GM18868 (cell line): ENCODE measurements at regions not wholly inside any gene's neighbourhood (a gene's known extent, or its start where the extent isn't known, plus 50 kb on each side); places are given as distances from the start of the nearest gene placed in this dataset.
"Not testable (repeated sequence)": the region's sequence is repeated elsewhere in the genome, so short reads cannot be mapped to it uniquely, and the experiment has no call there.

Experiments used
- ATAC-seq: cut with Tn5 transposase; IDR thresholded peaks from one replicate; pipeline ENCODE4 v1.9.1; 2021; ENCODE audit warnings: mild to moderate bottlenecking, moderate library complexity; ENCODE audit not compliant: unreplicated experiment

DNA sequence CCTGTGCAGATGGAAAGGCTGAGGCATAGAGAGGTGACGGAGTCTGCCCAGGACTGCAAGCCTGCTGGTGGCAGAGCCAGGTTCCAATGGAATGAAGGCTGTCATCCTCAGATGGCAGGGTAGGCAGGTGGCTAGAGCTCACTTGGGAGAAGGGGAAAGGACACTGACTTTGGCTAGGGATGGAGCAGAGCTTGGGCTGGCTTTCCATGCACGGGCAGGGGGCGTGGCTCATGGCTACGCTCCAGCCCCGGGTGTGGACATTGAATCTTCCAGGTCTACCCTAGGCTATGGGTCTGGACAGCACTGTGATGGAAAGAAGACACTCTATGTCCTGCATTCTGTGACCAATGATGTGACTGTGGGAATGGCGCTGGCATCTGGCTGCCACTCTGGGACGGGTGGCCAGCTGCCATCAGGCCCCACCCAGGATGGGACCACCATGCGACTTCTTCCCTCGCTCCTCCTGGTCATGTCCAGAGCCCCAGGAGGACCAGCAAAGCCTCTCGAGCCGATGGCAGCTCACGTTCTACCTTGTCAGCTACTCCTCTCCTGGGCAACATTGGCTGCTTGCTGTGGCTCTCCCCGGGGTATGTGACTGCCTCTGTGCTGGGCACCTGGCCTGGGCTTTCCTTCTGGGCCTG lies 398.7 kb downstream of the TMEM121 start:
- no peak for ATAC-seq

DNA sequence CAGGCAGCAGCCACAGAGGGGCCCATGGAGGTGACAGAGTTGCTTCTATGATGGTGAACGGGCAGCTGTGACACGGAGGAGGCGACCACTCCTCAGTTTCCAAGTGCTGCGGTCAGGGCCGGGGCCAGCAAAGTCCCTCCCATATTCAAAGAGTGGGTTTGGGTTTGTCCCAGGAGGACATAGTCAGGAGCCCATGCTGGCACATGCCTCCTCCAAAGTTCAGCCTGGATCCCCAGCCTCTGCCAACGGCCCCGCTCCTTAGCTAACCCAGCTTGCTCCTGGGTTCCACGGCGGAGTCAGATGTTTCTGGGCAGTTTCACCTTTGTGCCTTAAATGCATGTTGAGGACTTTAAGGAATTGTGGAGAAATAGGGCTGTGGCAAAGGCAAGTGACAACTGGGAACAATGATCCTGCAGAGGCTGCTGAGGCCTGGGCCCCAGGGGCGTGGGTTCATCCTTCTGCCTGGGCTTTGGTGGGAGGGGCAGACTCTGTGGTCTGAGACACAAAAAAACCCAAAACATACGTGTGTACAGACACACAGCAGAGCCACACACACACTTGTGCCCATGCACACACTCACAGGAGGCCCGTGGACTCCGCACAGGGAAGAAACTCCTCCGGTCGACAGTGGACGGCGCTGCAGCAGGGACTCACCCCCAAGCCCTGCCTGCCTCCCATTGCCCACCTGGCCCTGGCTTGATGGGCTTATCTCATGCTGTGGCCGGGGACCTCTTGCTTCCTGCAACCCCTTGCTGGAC lies 399.4 kb downstream of the TMEM121 start:
- no peak for ATAC-seq

GRCh38 chr14:105926373-105927095 lies 400.2 kb downstream of the TMEM121 start:
- ATAC-seq: no peak

- no peak for ATAC-seq
Observed at GRCh38 chr14:105927096-105928060, 401.0 kb downstream of the TMEM121 start.

DNA sequence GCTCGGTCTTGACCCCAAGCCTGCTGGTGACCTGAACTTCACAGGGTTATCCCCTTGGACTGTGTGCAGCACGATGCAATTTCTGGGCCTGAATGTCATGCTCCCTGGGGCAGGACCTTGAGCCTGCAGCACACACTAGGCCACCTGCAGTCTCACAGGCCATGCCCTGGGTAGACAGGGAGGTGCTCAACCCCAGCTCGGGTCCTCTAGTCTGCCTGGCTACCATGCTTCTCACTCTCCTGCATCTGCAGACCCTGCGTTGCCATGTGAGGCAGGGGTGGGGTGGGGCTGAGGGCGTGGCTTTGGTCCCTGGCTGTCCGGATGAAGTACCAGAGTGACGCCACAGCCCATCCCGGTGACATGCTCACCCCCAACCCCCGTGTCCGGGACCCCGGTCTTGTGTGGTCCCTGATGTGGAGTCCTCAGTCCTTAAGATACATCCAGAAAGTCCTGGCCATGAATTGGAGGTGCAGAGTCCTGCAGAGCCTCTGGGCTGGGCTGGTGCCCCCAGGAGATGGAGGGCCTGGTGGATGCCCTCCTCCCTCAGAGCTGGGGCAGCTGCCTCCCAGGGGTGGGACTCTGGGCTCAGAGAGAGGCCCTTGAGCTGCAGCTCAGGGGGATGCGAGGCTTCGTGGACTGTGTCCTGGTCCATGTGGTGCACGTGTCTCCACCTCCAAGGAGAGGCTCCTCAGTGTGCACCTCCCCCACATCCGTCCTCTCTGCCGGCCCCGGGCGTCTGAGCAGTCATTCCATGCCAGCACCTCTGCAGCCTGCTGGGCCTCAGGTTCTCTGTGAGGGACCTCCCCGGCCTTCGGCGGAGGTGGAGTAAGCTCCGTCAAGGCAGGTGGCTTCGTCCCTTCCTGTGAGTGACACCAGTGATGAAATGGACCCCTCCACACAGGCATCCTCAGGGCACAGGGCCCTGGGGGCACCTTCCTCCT lies 402.1 kb downstream of the TMEM121 start:
- not testable (repeated sequence) for ATAC-seq

DNA sequence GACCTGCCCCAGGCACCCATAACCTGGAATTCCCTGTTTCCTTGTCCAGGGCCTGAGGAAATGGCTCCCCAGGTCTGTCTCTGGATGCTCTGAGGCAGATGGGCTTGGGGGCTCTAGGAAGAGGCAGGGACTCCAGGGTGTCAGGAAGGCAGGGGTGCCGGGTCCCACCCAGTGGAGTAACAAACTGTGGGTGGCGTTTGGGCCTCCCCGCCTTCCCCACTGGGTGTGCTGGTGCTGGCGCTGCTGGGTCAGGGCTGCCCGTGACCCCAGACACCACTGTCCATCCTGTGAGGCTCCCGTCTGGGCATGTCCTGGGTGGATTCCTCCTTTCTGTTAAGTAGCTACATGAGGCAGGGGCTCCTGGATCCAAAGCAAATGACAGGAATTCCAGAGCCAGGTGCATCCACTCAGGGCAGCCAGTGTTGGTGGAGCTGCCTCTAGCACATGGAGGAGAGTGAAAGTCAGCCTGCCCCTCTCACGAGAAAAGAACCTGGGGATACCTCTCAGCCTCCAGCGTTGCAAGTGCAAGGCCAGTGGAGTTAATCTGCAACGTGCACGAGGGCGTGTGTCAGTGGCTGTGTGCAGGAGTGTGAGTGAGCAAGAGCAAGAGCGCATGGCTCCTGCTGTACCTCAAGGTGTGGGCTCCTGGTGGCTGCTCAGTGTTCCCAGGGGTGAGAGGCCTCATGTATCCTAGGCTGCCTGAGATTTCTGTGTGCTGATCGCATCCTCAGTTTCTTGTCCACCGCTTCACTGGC lies 403.1 kb downstream of the TMEM121 start:
- no peak for ATAC-seq

- no peak for ATAC-seq
Observed at GRCh38 chr14:105930572-105930971, 404.2 kb downstream of the TMEM121 start.

DNA sequence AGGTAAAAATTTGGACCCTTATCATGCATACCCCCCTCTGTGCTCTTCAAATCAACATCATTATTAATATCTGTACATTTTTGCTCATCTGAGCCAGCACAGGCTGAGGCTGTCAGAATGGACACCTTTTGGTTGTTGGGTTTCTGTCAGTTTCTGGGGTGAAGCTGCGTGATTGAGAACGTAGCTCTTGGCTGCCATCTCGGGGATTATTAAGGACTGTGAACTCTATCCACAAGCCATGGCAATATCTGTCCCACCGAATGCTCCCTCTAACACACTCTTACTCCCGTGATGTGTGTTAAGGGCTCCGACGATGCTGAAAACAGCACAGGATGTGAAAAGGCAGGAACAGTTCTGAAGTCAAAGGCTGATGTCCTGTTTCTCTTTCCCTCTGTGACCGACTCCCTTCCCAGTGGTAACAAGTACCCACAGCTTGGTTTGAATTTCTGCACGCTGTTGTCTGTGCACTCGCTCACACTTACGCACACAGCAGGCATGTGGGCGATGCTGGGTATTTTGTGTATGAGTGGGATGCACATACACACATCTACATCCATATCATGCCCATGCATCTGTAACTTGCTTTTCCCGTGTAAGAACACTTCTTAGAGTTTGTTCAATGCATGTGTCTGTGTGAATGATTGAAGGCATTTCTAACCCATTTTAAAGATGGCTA lies 405.6 kb downstream of the TMEM121 start:
- ATAC-seq: no peak

- no peak for ATAC-seq
Observed at GRCh38 chr14:105933238-105933637, 406.9 kb downstream of the TMEM121 start.

DNA sequence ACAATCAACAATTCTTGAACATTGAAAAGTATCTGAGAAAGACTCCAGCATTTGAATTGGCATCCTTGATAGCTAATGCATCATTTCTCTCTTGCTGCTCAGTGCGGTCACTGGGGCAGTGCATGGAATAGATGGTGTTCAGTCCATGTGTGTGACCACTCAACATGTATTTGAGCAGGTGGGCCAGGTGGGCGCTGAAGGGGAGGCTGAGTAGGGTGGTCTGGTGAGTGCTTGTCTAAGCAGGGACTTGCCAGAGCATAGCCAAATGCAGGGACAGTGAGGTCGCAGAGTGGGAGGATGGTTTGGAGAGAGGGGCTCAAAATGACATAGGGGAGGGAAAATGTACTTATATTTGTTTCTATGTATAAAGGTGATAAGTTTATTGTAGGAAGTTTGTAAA lies 409.0 kb downstream of the TMEM121 start:
- ATAC-seq: no peak

GRCh38 chr14:105937253-105938054 lies 411.1 kb downstream of the TMEM121 start:
- no peak for ATAC-seq

- ATAC-seq: no peak
Observed at GRCh38 chr14:105938055-105938863, 411.9 kb downstream of the TMEM121 start.

- ATAC-seq: no peak
Observed at GRCh38 chr14:105938959-105939358, 412.6 kb downstream of the TMEM121 start.

- no peak for ATAC-seq
Observed at GRCh38 chr14:105939810-105940508, 413.6 kb downstream of the TMEM121 start.

DNA sequence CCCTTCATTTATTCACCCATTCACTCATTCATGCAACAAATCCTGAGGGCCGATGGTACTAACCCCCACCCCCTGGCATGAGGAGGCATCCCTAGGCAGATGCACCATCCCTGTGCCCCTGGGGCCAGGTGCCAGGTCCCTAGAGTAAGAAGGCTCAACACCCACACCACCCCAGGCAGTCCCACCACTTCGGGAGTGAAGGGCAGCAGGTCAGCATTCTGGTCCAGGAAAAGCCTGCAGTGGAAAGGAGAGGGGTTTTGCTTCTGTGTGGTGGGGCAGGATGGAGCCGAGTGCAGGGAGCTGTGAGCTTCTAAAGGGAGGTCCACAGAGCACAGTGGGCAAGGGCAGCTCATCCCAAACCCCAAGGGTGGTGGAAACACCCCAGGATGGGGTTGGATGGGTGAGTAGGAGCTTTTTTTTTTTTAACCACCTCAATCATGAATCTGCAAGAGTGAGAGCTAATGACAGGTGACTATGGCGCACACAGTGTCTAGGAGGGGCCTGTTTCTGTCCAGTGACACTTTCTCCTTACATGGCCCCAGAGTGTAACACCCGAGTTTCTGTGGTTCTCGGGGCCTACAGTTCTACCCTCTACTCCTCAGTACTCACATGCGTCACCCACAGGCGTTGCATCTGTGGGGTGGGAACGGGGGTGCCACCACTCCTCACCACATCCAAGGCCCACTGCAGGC lies 414.3 kb downstream of the TMEM121 start:
- ATAC-seq: no peak
